HEK293 (cell line): ENCODE measurements at regions not wholly inside any gene's neighbourhood (a gene's known extent, or its start where the extent isn't known, plus 50 kb on each side); places are given as distances from the start of the nearest gene placed in this dataset.

Experiments used
- CTCF ChIA-PET: fragments of 350-600 bp; formaldehyde crosslinking; extraction: SDS; loops from one replicate; lab custom pipeline; 2021; ENCODE audit warnings: antibody characterized with exemption; lab: Yijun Ruan, JAX
- POLR2A ChIA-PET: fragments of 300-600 bp; formaldehyde crosslinking; extraction: SDS; loops from one replicate; lab custom pipeline; 2020; ENCODE audit warnings: antibody characterized with exemption, inconsistent platforms; lab: Yijun Ruan, JAX
- H3K27ac ChIP-seq: fragments of 200-500 bp; sonication (Bioruptor generic); 2 replicates; pipeline ENCODE4 v1.5.1; 2014; ENCODE audit warnings: low read depth, low read length, control low read depth, inconsistent platforms; ENCODE audit errors: extremely low read depth
- H3K36me3 ChIP-seq, 2 experiments: fragments of 200-500 bp in 1 of 2; sonication (Bioruptor generic) in 1 of 2; 1 replicate in 1 of 2; 2 replicates in 1 of 2; pipeline ENCODE4 v1.5.1; 2014 to 2017; ENCODE audit warnings: inconsistent platforms in 2 of 2, low read length in 2 of 2; ENCODE audit not compliant: control insufficient read depth in 2 of 2, insufficient read depth in 1 of 2
- H3K4me1 ChIP-seq: fragments of 200-500 bp; sonication (Bioruptor generic); 2 replicates; pipeline ENCODE4 v1.5.1; 2014; ENCODE audit warnings: mild to moderate bottlenecking, low read length, inconsistent platforms; ENCODE audit not compliant: control insufficient read depth, insufficient read depth
- H3K4me3 ChIP-seq: 2 replicates; pipeline ENCODE4 v1.5.1; 2011; ENCODE audit warnings: low read depth, mild to moderate bottlenecking, control low read depth, low read length, moderate library complexity
- H3K9me3 ChIP-seq: fragments of 200-500 bp; sonication (Bioruptor generic); 2 replicates; pipeline ENCODE4 v1.5.1; 2014; ENCODE audit warnings: low read depth, low read length, inconsistent platforms; ENCODE audit not compliant: control insufficient read depth, insufficient read depth
- ELK4 ChIP-seq: IDR thresholded peaks from 2 replicates; pipeline ENCODE4 v1.6.1; 2011; ENCODE audit warnings: mild to moderate bottlenecking, low read depth, low read length, borderline replicate concordance
- GLIS1 ChIP-seq: fragments of 450-650 bp; formaldehyde crosslinking; IDR thresholded peaks from 2 replicates; pipeline ENCODE4 v1.5.1; 2016; ENCODE audit warnings: missing biosample characterization, missing genetic modification characterization
- KLF10 ChIP-seq: fragments of 450-650 bp; IDR thresholded peaks from 2 replicates; pipeline ENCODE4 v1.5.1; 2018; ENCODE audit warnings: missing biosample characterization, mild to moderate bottlenecking, missing genetic modification characterization
- KLF17 ChIP-seq: fragments of 450-650 bp; formaldehyde crosslinking; IDR thresholded peaks from 2 replicates; pipeline ENCODE4 v1.5.1; 2016; ENCODE audit warnings: missing biosample characterization, missing genetic modification characterization
- PRDM1 ChIP-seq: fragments of 450-650 bp; formaldehyde crosslinking; IDR thresholded peaks from 2 replicates; pipeline ENCODE4; 2016; ENCODE audit warnings: missing biosample characterization, missing genetic modification characterization
- TCF7L2 ChIP-seq: IDR thresholded peaks from 2 replicates; pipeline ENCODE4 v1.6.1; 2011; ENCODE audit warnings: low read depth, mild to moderate bottlenecking, inconsistent platforms, low read length, moderate library complexity, borderline replicate concordance
- ZNF10 ChIP-seq: fragments of 450-650 bp; formaldehyde crosslinking; IDR thresholded peaks from 2 replicates; pipeline ENCODE4 v1.5.1; 2017; ENCODE audit warnings: missing biosample characterization, missing genetic modification characterization
- ZNF202 ChIP-seq: fragments of 450-650 bp; formaldehyde crosslinking; IDR thresholded peaks from 2 replicates; pipeline ENCODE4 v1.5.1; 2016; ENCODE audit warnings: missing biosample characterization, missing genetic modification characterization, borderline replicate concordance
- ZNF221 ChIP-seq: fragments of 450-650 bp; formaldehyde crosslinking; IDR thresholded peaks from 2 replicates; pipeline ENCODE4 v1.5.1; 2017; ENCODE audit warnings: missing biosample characterization, missing genetic modification characterization, borderline replicate concordance
- ZNF404 ChIP-seq: fragments of 450-650 bp; formaldehyde crosslinking; IDR thresholded peaks from 2 replicates; pipeline ENCODE4 v1.5.1; 2017; ENCODE audit warnings: missing biosample characterization, missing genetic modification characterization
- ZNF423 ChIP-seq: fragments of 450-650 bp; formaldehyde crosslinking; IDR thresholded peaks from 2 replicates; pipeline ENCODE4 v1.5.1; 2016; ENCODE audit warnings: missing biosample characterization, missing genetic modification characterization
- ZNF518A ChIP-seq: fragments of 450-650 bp; formaldehyde crosslinking; conservative IDR thresholded peaks from 2 replicates; pipeline ENCODE4 v1.5.1; 2016; ENCODE audit warnings: low read depth, missing biosample characterization, missing genetic modification characterization
- ZNF521 ChIP-seq: fragments of 450-650 bp; formaldehyde crosslinking; IDR thresholded peaks from 2 replicates; pipeline ENCODE4 v1.5.1; 2017; ENCODE audit warnings: missing biosample characterization, mild to moderate bottlenecking, missing genetic modification characterization
- ZNF548 ChIP-seq: fragments of 450-650 bp; formaldehyde crosslinking; IDR thresholded peaks from 2 replicates; pipeline ENCODE4 v1.5.1; 2016; ENCODE audit warnings: missing biosample characterization, missing genetic modification characterization
- ZNF610 ChIP-seq: fragments of 450-650 bp; formaldehyde crosslinking; IDR thresholded peaks from 2 replicates; pipeline ENCODE4 v1.5.1; 2016; ENCODE audit warnings: missing biosample characterization, missing genetic modification characterization, borderline replicate concordance
- ZNF658 ChIP-seq: fragments of 450-650 bp; formaldehyde crosslinking; IDR thresholded peaks from 2 replicates; pipeline ENCODE4; 2016; ENCODE audit warnings: missing biosample characterization, missing genetic modification characterization
- ZNF664 ChIP-seq: fragments of 450-650 bp; formaldehyde crosslinking; IDR thresholded peaks from 2 replicates; pipeline ENCODE4 v1.5.1; 2016; ENCODE audit warnings: missing biosample characterization, missing genetic modification characterization
- ZNF707 ChIP-seq: fragments of 450-650 bp; formaldehyde crosslinking; IDR thresholded peaks from 2 replicates; pipeline ENCODE4 v1.5.1; 2016; ENCODE audit warnings: missing biosample characterization, missing genetic modification characterization
- ZSCAN4 ChIP-seq: fragments of 450-650 bp; formaldehyde crosslinking; IDR thresholded peaks from 2 replicates; pipeline ENCODE4 v1.5.1; 2017; ENCODE audit warnings: missing biosample characterization, missing genetic modification characterization
- ZXDB ChIP-seq: fragments of 450-650 bp; formaldehyde crosslinking; IDR thresholded peaks from 2 replicates; pipeline ENCODE4 v1.5.1; 2016; ENCODE audit warnings: missing biosample characterization, missing genetic modification characterization

GRCh38 chr5:81802625-81803024 lies 51.7 kb upstream of the SSBP2 start:
- no peak overlapping the region for H3K27ac ChIP-seq
- TF ChIP-seq ZSCAN4 (tag by site-specific recombination) (0 out of 2 replicates have a peak, but pooled peaks have one; percentile 33), ZNF404 (tag by site-specific recombination) (no peak), ZNF10 (peak; percentile 86)
- TF ChIP-seq, all 188 proteins: peak for 2
- ChIA-PET CTCF (interaction anchor here (0.6 kb wide), 1 partner anchor 34 kb away, joined by 3 read pairs; no protein-coding TSS in a partner anchor), POLR2A (no interaction called here)
- no peaks in the 10 kb centered on the region for H3K9me3 ChIP-seq
- H3K36me3 ChIP-seq, result no peaks in the 10 kb centered on the region
- H3K4me3 ChIP-seq, result no peak overlapping the region
- no peaks in the 10 kb centered on the region for H3K4me1 ChIP-seq

GRCh38 chr5:81802020-81802419 lies 51.1 kb upstream of the SSBP2 start:
- TF ChIP-seq KLF17 (tag by site-specific recombination), result no peak
- TF ChIP-seq KLF10 (tag by site-specific recombination), result no peak
- no peak for TF ChIP-seq ZNF658 (tag by site-specific recombination)
- TF ChIP-seq ELK4, result no peak
- TF ChIP-seq PRDM1 (tag by site-specific recombination), result no peak
- TF ChIP-seq ZNF423, result no peak
- TF ChIP-seq GLIS1, result no peak
- no peak for TF ChIP-seq ZNF518A (tag by site-specific recombination)
- TF ChIP-seq ZNF664, result no peak
- no peak for TF ChIP-seq ZNF707 (tag by site-specific recombination)
- no peak for TF ChIP-seq ZNF610 (tag by site-specific recombination)
- TF ChIP-seq TCF7L2, result no peak
- no peak for TF ChIP-seq ZNF202 (tag by site-specific recombination)
- no peak for TF ChIP-seq ZNF521 (tag by site-specific recombination)
- TF ChIP-seq ZXDB (tag by site-specific recombination), result no peak
- TF ChIP-seq ZNF221 (tag by site-specific recombination), result no peak
- TF ChIP-seq ZNF548 (tag by site-specific recombination), result no peak
- CTCF ChIA-PET, result no interaction called here

More at GRCh38 chr5:81802020-81802419, 51.1 kb upstream of the SSBP2 start:
- Histone ChIP-seq H3K36me3 (no peaks in the 10 kb centered on the region), H3K4me1 (no peaks in the 10 kb centered on the region), H3K27ac (no peak overlapping the region), H3K4me3 (no peak overlapping the region), H3K9me3 (no peaks in the 10 kb centered on the region)
- POLR2A ChIA-PET, result no interaction called here
